Parathyroid adenoma (tissue), 2 donors: ENCODE measurements at regions not wholly inside any gene's neighbourhood (a gene's known extent, or its start where the extent isn't known, plus 50 kb on each side); places are given as distances from the start of the nearest gene placed in this dataset.

Source experiments
- H2AFZ ChIP-seq: fragments of 300-600 bp; sonication (generic); one replicate; pipeline ENCODE4 v1.7.0; 2017; ENCODE audit warnings: antibody characterized with exemption, mild to moderate bottlenecking
- H3K27ac ChIP-seq: fragments of 300-600 bp; sonication (generic); one replicate; pipeline ENCODE4 v1.7.0; 2017
- H3K27me3 ChIP-seq: fragments of 300-600 bp; sonication (generic); one replicate; pipeline ENCODE4 v1.7.0; 2017; ENCODE audit warnings: low read length; ENCODE audit not compliant: control insufficient read depth, insufficient read depth
- H3K36me3 ChIP-seq: fragments of 300-600 bp; sonication (generic); one replicate; pipeline ENCODE4 v1.7.0; 2017; ENCODE audit warnings: low read length; ENCODE audit not compliant: control insufficient read depth, insufficient read depth
- H3K4me1 ChIP-seq: fragments of 300-600 bp; sonication (generic); one replicate; pipeline ENCODE4 v1.7.0; 2017; ENCODE audit warnings: control low read depth
- H3K4me2 ChIP-seq: fragments of 300-600 bp; sonication (generic); one replicate; pipeline ENCODE4 v1.7.0; 2017; ENCODE audit warnings: low read length
- H3K4me3 ChIP-seq: fragments of 300-600 bp; sonication (generic); one replicate; pipeline ENCODE4 v1.7.0; 2017; ENCODE audit warnings: low read depth, low read length
- H3K79me2 ChIP-seq: fragments of 300-600 bp; sonication (generic); one replicate; pipeline ENCODE4 v1.7.0; 2017; ENCODE audit warnings: control low read depth
- H3K9ac ChIP-seq: fragments of 300-600 bp; sonication (generic); one replicate; pipeline ENCODE4 v1.7.0; 2017; ENCODE audit warnings: mild to moderate bottlenecking
- H3K9me3 ChIP-seq: fragments of 300-600 bp; sonication (generic); one replicate; pipeline ENCODE4 v1.7.0; 2017; ENCODE audit warnings: low read length; ENCODE audit not compliant: control insufficient read depth
- CTCF ChIP-seq: fragments of 300-600 bp; sonication (generic); IDR thresholded peaks from one replicate; pipeline ENCODE4 v1.7.0; 2017; ENCODE audit warnings: antibody characterized with exemption, mild to moderate bottlenecking
- donor health status: primary hyperparathyroidism.

- Histone ChIP-seq H3K27me3 (no peaks in the 10 kb centered on the region), H3K4me2 (no peak overlapping the region), H3K27ac (no peak overlapping the region), H3K79me2 (no peaks in the 10 kb centered on the region), H3K9ac (no peak overlapping the region), H3K36me3 (no peaks in the 10 kb centered on the region), H3K4me3 (no peak overlapping the region), H2AFZ (no peak overlapping the region), H3K9me3 (no peaks in the 10 kb centered on the region), H3K4me1 (no peaks in the 10 kb centered on the region)
- no peak for TF ChIP-seq CTCF
Measured at GRCh38 chr3:76859596-76859995, 180.3 kb upstream of the ROBO2 start.

GRCh38 chr3:76864355-76864754 lies 175.5 kb upstream of the ROBO2 start:
- no peak overlapping the region for H3K9ac ChIP-seq
- no peaks in the 10 kb centered on the region for H3K9me3 ChIP-seq
- H3K79me2 ChIP-seq, result no peaks in the 10 kb centered on the region
- no peaks in the 10 kb centered on the region for H3K4me1 ChIP-seq
- no peak overlapping the region for H3K27ac ChIP-seq
- no peaks in the 10 kb centered on the region for H3K36me3 ChIP-seq
- no peaks in the 10 kb centered on the region for H3K27me3 ChIP-seq
- H3K4me2 ChIP-seq, result no peak overlapping the region
- no peak for TF ChIP-seq CTCF
- H2AFZ ChIP-seq, result no peak overlapping the region
- no peak overlapping the region for H3K4me3 ChIP-seq

- no peaks in the 10 kb centered on the region for H3K9me3 ChIP-seq
- H3K27me3 ChIP-seq, result no peaks in the 10 kb centered on the region
- H3K4me1 ChIP-seq, result no peaks in the 10 kb centered on the region
- no peak for TF ChIP-seq CTCF
- H3K27ac ChIP-seq, result no peak overlapping the region
- no peak overlapping the region for H2AFZ ChIP-seq
- H3K4me3 ChIP-seq, result no peak overlapping the region
- no peak overlapping the region for H3K9ac ChIP-seq
- no peaks in the 10 kb centered on the region for H3K36me3 ChIP-seq
- H3K4me2 ChIP-seq, result no peak overlapping the region
- H3K79me2 ChIP-seq, result no peaks in the 10 kb centered on the region
Measured at GRCh38 chr3:76866729-76867408, 173.0 kb upstream of the ROBO2 start.

GRCh38 chr3:76869726-76870384 lies 170.0 kb upstream of the ROBO2 start:
- no peaks in the 10 kb centered on the region for H3K4me1 ChIP-seq
- no peak overlapping the region for H3K9ac ChIP-seq
- H3K27me3 ChIP-seq, result no peaks in the 10 kb centered on the region
- no peak for TF ChIP-seq CTCF
- no peak overlapping the region for H3K4me2 ChIP-seq
- no peak overlapping the region for H3K27ac ChIP-seq
- H3K79me2 ChIP-seq, result no peaks in the 10 kb centered on the region
- H3K4me3 ChIP-seq, result no peak overlapping the region
- H2AFZ ChIP-seq, result no peak overlapping the region
- H3K9me3 ChIP-seq, result no peaks in the 10 kb centered on the region
- H3K36me3 ChIP-seq, result no peaks in the 10 kb centered on the region

GRCh38 chr3:76871655-76872054 lies 168.2 kb upstream of the ROBO2 start:
- Histone ChIP-seq H3K9me3 (no peaks in the 10 kb centered on the region), H3K79me2 (no peaks in the 10 kb centered on the region), H3K36me3 (no peaks in the 10 kb centered on the region), H3K27me3 (no peaks in the 10 kb centered on the region), H3K4me2 (no peak overlapping the region), H3K4me3 (no peak overlapping the region), H3K27ac (no peak overlapping the region), H3K4me1 (no peaks in the 10 kb centered on the region), H3K9ac (no peak overlapping the region), H2AFZ (no peak overlapping the region)
- no peak for TF ChIP-seq CTCF
